Activated CD8-positive, alpha-beta T cell treated with anti-CD3 and anti-CD28 coated beads, Interleukin-2, amount 10 ng/mL, durations not matched to agents 7 days and 5 days (primary cell): ENCODE measurements at regions not wholly inside any gene's neighbourhood (a gene's known extent, or its start where the extent isn't known, plus 50 kb on each side); places are given as distances from the start of the nearest gene placed in this dataset.

ENCODE experiments used
- ATAC-seq: fragments of 150-1000 bp; cut with Tn5 transposase; one replicate; pipeline ENCODE4 v1.10.0; 2021; ENCODE audit warnings: moderate library complexity
- CTCF ChIA-PET: fragments of 350-600 bp; sonication (Branson Sonifier 250); formaldehyde crosslinking; loops from one replicate; lab custom pipeline; 2021; ENCODE audit warnings: antibody characterized with exemption; lab: Charles Lee
- POLR2A ChIA-PET: fragments of 350-600 bp; sonication (Branson Sonifier 250); formaldehyde crosslinking; loops from one replicate; lab custom pipeline; 2021; ENCODE audit warnings: antibody characterized with exemption; lab: Charles Lee
- DNase-seq: peaks from one replicate; pipeline ENCODE4 v3.0.0-alpha.2; 2020
- H3K27ac Mint-ChIP-seq: one replicate; pipeline ENCODE4 v1.8.0; 2021; ENCODE audit warnings: mild to moderate bottlenecking, mixed read lengths
- H3K27me3 Mint-ChIP-seq: one replicate; pipeline ENCODE4 v1.8.0; 2021; ENCODE audit warnings: low read depth, mixed read lengths
- H3K36me3 Mint-ChIP-seq: one replicate; pipeline ENCODE4 v1.8.0; 2021; ENCODE audit warnings: low read depth, mixed read lengths
- H3K4me1 Mint-ChIP-seq: one replicate; pipeline ENCODE4 v1.8.0; 2021; ENCODE audit warnings: low read depth, mixed read lengths
- H3K4me3 Mint-ChIP-seq: one replicate; pipeline ENCODE4 v1.8.0; 2021; ENCODE audit warnings: mild to moderate bottlenecking, mixed read lengths
- H3K9me3 Mint-ChIP-seq: one replicate; pipeline ENCODE4 v1.8.0; 2022; ENCODE audit warnings: mixed read lengths; ENCODE audit not compliant: insufficient read depth

- no peak overlapping the region for H3K27ac Mint-ChIP-seq
- DNase-seq (no peak), ATAC-seq (no peak)
- ChIA-PET POLR2A (no interaction called here), CTCF (no interaction called here)
- no peaks in the 10 kb centered on the region for H3K36me3 Mint-ChIP-seq
- H3K4me3 Mint-ChIP-seq: no peak overlapping the region
- no peaks in the 10 kb centered on the region for H3K4me1 Mint-ChIP-seq
- H3K27me3 Mint-ChIP-seq: peaks cover 14% of the 10 kb centered on the region
- no peaks in the 10 kb centered on the region for H3K9me3 Mint-ChIP-seq
These were observed 278.8 kb upstream of the C16orf82 start for GRCh38 chr16:26787924-26788323.

GRCh38 chr16:26791169-26791568, 275.6 kb upstream of the C16orf82 start:
- POLR2A ChIA-PET: no interaction called here
- H3K27ac Mint-ChIP-seq: no peak overlapping the region
- no peak overlapping the region for H3K4me3 Mint-ChIP-seq
- H3K36me3 Mint-ChIP-seq: no peaks in the 10 kb centered on the region
- peaks cover 18% of the 10 kb centered on the region for H3K27me3 Mint-ChIP-seq
- H3K9me3 Mint-ChIP-seq: no peaks in the 10 kb centered on the region
- DNase-seq: no peak
- ATAC-seq: no peak
- peaks cover 10% of the 10 kb centered on the region for H3K4me1 Mint-ChIP-seq
- CTCF ChIA-PET: no interaction called here

GRCh38 chr16:26795184-26795583, 271.5 kb upstream of the C16orf82 start:
- Mint-ChIP-seq H3K27ac (peak overlapping the region; percentile 35), H3K36me3 (no peaks in the 10 kb centered on the region), H3K27me3 (peaks cover 22% of the 10 kb centered on the region), H3K4me1 (peaks cover 10% of the 10 kb centered on the region), H3K9me3 (no peaks in the 10 kb centered on the region), H3K4me3 (no peak overlapping the region)
- DNase-seq (peak; percentile 56), ATAC-seq (peak; percentile 77)
- ChIA-PET CTCF (no interaction called here), POLR2A (no interaction called here)

- Mint-ChIP-seq H3K27ac (no peak overlapping the region), H3K27me3 (peaks cover 9% of the 10 kb centered on the region), H3K36me3 (no peaks in the 10 kb centered on the region), H3K9me3 (no peaks in the 10 kb centered on the region), H3K4me3 (no peak overlapping the region), H3K4me1 (peaks cover 8% of the 10 kb centered on the region)
- DNase-seq (no peak), ATAC-seq (no peak)
- POLR2A ChIA-PET: no interaction called here
- CTCF ChIA-PET: no interaction called here
These were observed 265.1 kb upstream of the C16orf82 start for GRCh38 chr16:26801628-26802027.

GRCh38 chr16:26802440-26802839, 264.3 kb upstream of the C16orf82 start:
- CTCF ChIA-PET: no interaction called here
- no peak overlapping the region for H3K27ac Mint-ChIP-seq
- no peak overlapping the region for H3K4me3 Mint-ChIP-seq
- DNase-seq (no peak), ATAC-seq (no peak)
- no peaks in the 10 kb centered on the region for H3K9me3 Mint-ChIP-seq
- peaks cover 8% of the 10 kb centered on the region for H3K4me1 Mint-ChIP-seq
- POLR2A ChIA-PET: interaction anchor here (0.7 kb wide), 1 partner anchor 405 kb away, joined by 3 read pairs; no protein-coding TSS in a partner anchor
- peaks cover 14% of the 10 kb centered on the region for H3K27me3 Mint-ChIP-seq
- no peaks in the 10 kb centered on the region for H3K36me3 Mint-ChIP-seq

GRCh38 chr16:26802965-26803364, 263.8 kb upstream of the C16orf82 start:
- peaks cover 16% of the 10 kb centered on the region for H3K27me3 Mint-ChIP-seq
- POLR2A ChIA-PET: interaction anchor here (0.7 kb wide), 1 partner anchor 404 kb away, joined by 3 read pairs; no protein-coding TSS in a partner anchor
- no peaks in the 10 kb centered on the region for H3K36me3 Mint-ChIP-seq
- DNase-seq (no peak), ATAC-seq (no peak)
- no peaks in the 10 kb centered on the region for H3K9me3 Mint-ChIP-seq
- CTCF ChIA-PET: no interaction called here
- H3K4me3 Mint-ChIP-seq: no peak overlapping the region
- no peak overlapping the region for H3K27ac Mint-ChIP-seq
- peaks cover 8% of the 10 kb centered on the region for H3K4me1 Mint-ChIP-seq

GRCh38 chr16:26806657-26807056, 260.1 kb upstream of the C16orf82 start:
- Mint-ChIP-seq H3K9me3 (no peaks in the 10 kb centered on the region), H3K27me3 (peaks cover 9% of the 10 kb centered on the region), H3K4me3 (no peak overlapping the region), H3K27ac (no peak overlapping the region), H3K36me3 (no peaks in the 10 kb centered on the region), H3K4me1 (peaks cover 8% of the 10 kb centered on the region)
- ATAC-seq (no peak), DNase-seq (no peak)
- ChIA-PET CTCF (no interaction called here), POLR2A (no interaction called here)

- Mint-ChIP-seq H3K27me3 (peaks cover 9% of the 10 kb centered on the region), H3K4me3 (no peak overlapping the region), H3K4me1 (no peaks in the 10 kb centered on the region), H3K27ac (no peak overlapping the region), H3K36me3 (no peaks in the 10 kb centered on the region), H3K9me3 (no peaks in the 10 kb centered on the region)
- POLR2A ChIA-PET: no interaction called here
- DNase-seq (no peak), ATAC-seq (no peak)
- CTCF ChIA-PET: no interaction called here
These were observed 257.3 kb upstream of the C16orf82 start for GRCh38 chr16:26809461-26809860.

GRCh38 chr16:26816266-26816665, 250.5 kb upstream of the C16orf82 start:
- ATAC-seq (no peak), DNase-seq (no peak)
- Mint-ChIP-seq H3K27ac (peak overlapping the region; percentile 7), H3K9me3 (no peaks in the 10 kb centered on the region), H3K4me3 (no peak overlapping the region), H3K27me3 (no peaks in the 10 kb centered on the region), H3K4me1 (peaks cover 7% of the 10 kb centered on the region), H3K36me3 (no peaks in the 10 kb centered on the region)
- POLR2A ChIA-PET: no interaction called here
- CTCF ChIA-PET: no interaction called here

- Mint-ChIP-seq H3K36me3 (no peaks in the 10 kb centered on the region), H3K27ac (peak overlapping the region; percentile 43), H3K27me3 (no peaks in the 10 kb centered on the region), H3K4me3 (no peak overlapping the region), H3K9me3 (no peaks in the 10 kb centered on the region), H3K4me1 (peaks cover 7% of the 10 kb centered on the region)
- DNase-seq (peak; percentile 36), ATAC-seq (peak; percentile 68)
- ChIA-PET CTCF (no interaction called here), POLR2A (no interaction called here)
These were observed 249.7 kb upstream of the C16orf82 start for GRCh38 chr16:26816885-26817571.

- CTCF ChIA-PET: no interaction called here
- no peaks in the 10 kb centered on the region for H3K36me3 Mint-ChIP-seq
- H3K27ac Mint-ChIP-seq: no peak overlapping the region
- peaks cover 7% of the 10 kb centered on the region for H3K4me1 Mint-ChIP-seq
- POLR2A ChIA-PET: no interaction called here
- H3K27me3 Mint-ChIP-seq: peaks cover 2% of the 10 kb centered on the region
- H3K9me3 Mint-ChIP-seq: no peaks in the 10 kb centered on the region
- DNase-seq: no peak
- no peak overlapping the region for H3K4me3 Mint-ChIP-seq
- ATAC-seq: no peak
These were observed 248.3 kb upstream of the C16orf82 start for GRCh38 chr16:26818393-26818792.

GRCh38 chr16:26824469-26824868, 242.3 kb upstream of the C16orf82 start:
- Mint-ChIP-seq H3K27me3 (peaks cover 2% of the 10 kb centered on the region), H3K9me3 (no peaks in the 10 kb centered on the region), H3K4me1 (no peaks in the 10 kb centered on the region), H3K4me3 (no peak overlapping the region), H3K27ac (no peak overlapping the region), H3K36me3 (no peaks in the 10 kb centered on the region)
- POLR2A ChIA-PET: no interaction called here
- DNase-seq: no peak
- CTCF ChIA-PET: no interaction called here
- ATAC-seq: no peak

GRCh38 chr16:26826500-26826899, 240.2 kb upstream of the C16orf82 start:
- ChIA-PET CTCF (no interaction called here), POLR2A (no interaction called here)
- Mint-ChIP-seq H3K36me3 (no peaks in the 10 kb centered on the region), H3K9me3 (no peaks in the 10 kb centered on the region), H3K27me3 (peaks cover 5% of the 10 kb centered on the region), H3K4me3 (no peak overlapping the region), H3K4me1 (no peaks in the 10 kb centered on the region), H3K27ac (no peak overlapping the region)
- DNase-seq (peak; percentile 4), ATAC-seq (no peak)
